Caki2 (cell line): ENCODE measurements at regions not wholly inside any gene's neighbourhood (a gene's known extent, or its start where the extent isn't known, plus 50 kb on each side); places are given as distances from the start of the nearest gene placed in this dataset.
"Not testable (repeated sequence)": the region's sequence is repeated elsewhere in the genome, so short reads cannot be mapped to it uniquely, and the experiment has no call there.

Experiments
- DNase-seq: peaks from one replicate; pipeline ENCODE4 v3.0.0-alpha.2; 2015; ENCODE audit warnings: low read depth
- in situ Hi-C: cut with HindIII; loops from 2 replicates; pipeline ENCODE4 v1.10.0; 2016; ENCODE audit warnings: low sequenced_read_pairs, low pct_unique_long_range_greater_than_20kb, mixed read lengths

GRCh38 chr7:42554932-42555331 is 317.9 kb upstream of the GLI3 start:
- DNase-seq, in situ Hi-C loops: not testable (repeated sequence)

GRCh38 chr7:42552227-42552626 is 315.2 kb upstream of the GLI3 start:
- in situ Hi-C loops = no loop called here
- DNase-seq = no peak

GRCh38 chr7:42550706-42551470 is 313.9 kb upstream of the GLI3 start:
- DNase-seq = no peak
- in situ Hi-C loops = no loop called here

DNA sequence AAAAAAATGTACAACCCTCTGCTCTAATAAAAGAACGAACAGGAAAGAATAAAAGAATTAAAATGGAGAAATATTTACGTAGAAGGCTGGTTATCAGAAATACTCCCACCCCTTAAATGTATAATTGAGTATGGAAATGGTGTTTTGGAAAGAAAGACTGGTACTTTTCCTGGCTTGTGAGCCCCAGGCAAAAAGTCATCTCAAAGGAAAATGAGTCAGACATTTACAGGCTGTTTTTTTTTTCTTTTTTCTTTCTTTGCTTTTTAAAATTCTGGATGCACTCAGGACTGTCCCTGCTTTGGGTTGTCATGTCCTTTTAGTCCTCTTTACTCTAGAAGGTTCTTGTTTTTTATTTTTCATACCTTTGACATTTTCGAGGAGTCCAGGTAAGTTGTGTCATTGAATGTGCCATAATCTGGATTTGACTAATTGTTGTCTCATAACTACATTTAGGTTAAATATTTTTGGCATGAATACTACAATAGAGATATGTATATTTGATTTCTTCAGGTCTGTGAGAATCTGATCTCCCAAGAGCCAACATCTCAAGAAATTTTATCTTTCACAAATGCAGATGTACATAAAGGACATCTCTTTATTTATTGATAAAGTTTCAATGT is 313.0 kb upstream of the GLI3 start:
- DNase-seq = no peak
- in situ Hi-C loops = no loop called here

DNA sequence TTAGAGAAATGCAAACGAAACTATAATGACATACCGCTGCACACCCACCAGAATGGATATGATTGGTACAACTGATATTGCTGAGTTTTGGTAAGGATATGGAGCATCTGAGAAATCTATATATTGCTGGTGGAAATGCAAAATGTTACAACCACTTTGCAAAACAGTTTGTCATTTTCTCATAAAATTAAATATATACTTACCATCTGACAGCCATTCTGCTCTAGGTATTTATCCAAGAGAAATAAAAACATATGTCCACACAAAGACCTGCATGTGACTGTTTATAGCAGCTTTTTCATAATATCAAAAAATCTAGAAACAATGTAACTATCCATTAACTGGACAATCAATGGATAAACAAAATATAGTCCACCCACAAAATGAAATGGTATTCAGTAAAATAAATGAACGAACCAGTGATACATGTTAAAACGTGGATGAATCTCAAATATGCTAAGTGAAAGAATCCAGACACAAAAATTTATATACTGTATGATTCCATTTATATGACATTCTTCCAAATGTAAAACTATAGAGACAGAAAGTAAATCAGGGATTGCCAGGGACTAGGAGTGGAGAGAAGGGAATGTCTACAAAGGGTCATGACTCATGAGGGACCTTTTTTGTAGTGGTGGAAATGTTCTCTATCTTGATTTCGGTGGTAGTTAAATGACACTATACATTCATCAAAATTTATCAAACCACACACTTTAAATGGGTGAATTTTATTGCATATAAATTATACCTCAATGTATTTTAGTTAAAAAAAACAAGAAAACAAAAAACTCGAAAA is 312.0 kb upstream of the GLI3 start:
- in situ Hi-C loops = no loop called here
- no peak for DNase-seq

DNA sequence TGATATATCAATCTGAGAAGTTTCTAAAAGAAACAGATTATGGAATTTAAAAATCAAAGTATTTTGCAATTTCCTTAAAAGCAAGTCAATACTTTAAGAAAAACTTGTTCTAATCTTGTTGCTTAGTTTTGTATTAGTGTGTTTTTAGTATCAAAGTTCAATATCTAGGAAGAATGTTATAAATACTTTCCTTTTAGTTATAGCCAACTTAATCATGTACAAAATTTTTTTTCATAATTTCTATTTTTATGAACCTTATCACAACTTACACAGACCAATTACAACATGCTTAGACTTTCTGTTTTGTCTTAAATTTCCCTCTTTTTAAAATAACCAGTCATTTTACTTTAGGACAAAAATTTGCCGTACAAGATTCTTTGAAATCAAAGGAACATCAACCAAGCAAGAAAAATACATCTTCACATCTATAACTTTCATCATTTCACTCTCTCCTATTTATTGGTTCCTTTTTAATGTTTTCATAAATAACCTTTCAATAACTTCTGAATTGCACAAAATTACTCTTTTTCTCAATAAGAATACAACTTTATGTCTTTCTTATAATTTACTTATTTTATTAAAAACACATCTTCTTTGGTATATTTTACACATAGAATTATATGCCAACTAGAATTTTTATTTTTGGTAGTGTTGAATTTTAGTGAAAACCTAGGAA is 308.2 kb upstream of the GLI3 start:
- in situ Hi-C loops = no loop called here
- DNase-seq = no peak

- in situ Hi-C loops = no loop called here
- DNase-seq = no peak
These were observed 306.9 kb upstream of the GLI3 start for GRCh38 chr7:42543953-42544352.

- in situ Hi-C loops, DNase-seq: not testable (repeated sequence)
These were observed 305.4 kb upstream of the GLI3 start for GRCh38 chr7:42542446-42542845.

DNA sequence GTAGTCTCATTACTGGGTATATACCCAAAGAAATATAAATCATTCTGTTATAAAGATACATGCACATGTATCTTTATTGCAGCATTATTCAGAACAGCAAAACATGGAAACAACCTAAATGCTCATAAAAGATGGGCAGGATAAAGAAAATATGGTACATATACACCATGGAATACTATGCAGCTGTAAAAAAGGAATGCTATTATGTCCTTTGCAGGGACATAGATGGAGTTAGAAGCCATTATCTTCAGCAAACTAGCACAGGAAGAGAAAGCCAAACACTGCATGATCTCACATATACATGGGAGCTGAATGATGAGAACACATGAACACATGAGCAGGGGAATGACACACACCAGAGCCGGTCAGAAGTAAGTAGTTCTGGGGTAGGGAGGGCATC is 297.4 kb upstream of the GLI3 start:
- in situ Hi-C loops = no loop called here
- no peak for DNase-seq

GRCh38 chr7:42527004-42527403 is 290.0 kb upstream of the GLI3 start:
- DNase-seq = no peak
- in situ Hi-C loops = no loop called here

DNA sequence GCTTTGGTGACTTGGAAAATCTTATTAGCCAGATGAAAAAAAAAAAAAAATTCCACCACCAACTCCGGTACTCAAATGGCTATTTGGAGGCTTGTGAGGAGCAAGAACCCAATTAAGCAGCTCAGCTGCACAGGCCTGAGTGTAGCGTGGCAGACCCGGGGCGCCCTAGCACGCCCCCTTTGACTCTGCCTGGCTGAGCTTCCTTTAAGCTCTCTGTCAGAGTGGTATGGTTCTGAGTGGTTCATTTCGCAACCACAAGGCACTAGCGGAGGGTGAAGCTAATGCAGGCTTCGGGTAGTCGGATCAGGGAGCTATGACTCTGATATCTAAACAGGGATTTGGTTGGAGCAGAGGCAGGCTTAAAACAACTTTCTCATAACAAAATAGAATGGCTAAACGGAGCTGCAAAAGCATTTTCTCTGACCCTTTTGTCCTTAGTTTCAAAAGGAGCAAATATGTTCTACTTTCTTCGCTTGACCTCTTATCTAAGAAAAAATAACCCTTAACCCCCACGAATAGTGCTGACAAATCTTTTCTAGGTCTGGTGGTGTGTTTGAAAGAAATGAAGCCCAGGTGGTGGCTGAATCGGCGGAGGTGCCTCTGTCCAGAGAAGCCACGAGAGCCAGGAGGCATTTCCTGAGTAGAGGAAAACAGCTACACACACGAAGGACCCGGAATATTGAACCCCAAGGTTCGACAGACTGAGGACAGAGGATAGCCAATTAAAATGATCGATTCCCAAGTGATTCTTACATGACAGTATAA is 285.4 kb upstream of the GLI3 start:
- in situ Hi-C loops = no loop called here
- no peak for DNase-seq

DNA sequence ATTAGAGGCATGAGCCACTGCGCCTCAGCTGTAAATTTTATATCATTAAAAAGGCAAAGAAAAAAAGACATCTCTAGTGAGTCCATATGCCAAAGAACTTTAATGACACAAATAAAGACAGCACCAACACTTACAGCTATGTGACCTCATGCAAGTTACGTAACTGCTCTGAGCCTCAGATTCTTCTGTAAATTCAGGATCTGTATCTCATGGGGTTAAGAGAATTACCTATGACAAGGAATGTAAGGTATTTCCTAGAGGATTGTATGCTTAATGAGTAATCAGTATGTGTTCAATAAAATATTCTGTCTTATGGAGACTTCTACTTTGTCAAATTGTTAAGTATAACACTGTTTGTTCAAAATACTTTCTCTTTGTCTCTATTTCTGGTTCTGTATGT is 274.0 kb upstream of the GLI3 start:
- in situ Hi-C loops = no loop called here
- no peak for DNase-seq

- in situ Hi-C loops = no loop called here
- no peak for DNase-seq
These were observed 269.1 kb upstream of the GLI3 start for GRCh38 chr7:42506097-42506496.

DNA sequence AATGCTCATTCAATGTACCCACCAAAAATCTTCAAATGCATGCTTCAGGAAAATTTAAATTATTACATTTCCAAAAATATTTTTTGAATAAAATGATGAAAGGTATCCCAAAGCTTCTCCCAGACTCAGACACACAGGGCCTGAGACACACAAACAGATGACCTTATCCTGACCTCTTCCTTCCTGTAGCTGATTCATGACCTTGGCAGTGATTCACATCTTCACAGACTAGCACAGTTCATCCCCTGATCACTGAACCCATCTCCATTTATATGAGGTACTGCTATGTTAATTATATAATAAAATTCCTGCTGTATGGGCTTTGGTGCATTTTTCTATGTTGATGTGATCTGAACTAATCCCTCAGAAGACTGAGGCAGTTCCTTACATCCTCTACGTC is 265.0 kb upstream of the GLI3 start:
- DNase-seq = peak; percentile 3
- in situ Hi-C loops = no loop called here

DNA sequence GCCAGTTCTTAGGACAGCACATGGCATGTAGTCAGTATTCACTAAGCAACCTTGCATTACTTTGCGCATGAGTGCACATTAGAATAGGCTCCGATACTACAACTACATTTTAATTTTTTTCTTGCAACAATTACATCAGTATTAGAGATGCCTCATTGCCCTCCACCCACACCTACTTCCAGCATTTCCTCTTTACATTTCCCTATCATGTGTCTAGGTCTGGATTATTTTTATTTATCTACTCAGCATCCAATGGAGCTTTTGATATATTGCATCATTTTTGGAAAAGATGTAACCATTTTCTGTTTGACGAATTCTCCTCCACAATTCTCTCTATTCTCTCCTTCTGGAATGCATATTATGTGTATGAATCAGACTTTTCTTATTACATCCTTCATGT is 258.2 kb upstream of the GLI3 start:
- no peak for DNase-seq
- in situ Hi-C loops = no loop called here

DNA sequence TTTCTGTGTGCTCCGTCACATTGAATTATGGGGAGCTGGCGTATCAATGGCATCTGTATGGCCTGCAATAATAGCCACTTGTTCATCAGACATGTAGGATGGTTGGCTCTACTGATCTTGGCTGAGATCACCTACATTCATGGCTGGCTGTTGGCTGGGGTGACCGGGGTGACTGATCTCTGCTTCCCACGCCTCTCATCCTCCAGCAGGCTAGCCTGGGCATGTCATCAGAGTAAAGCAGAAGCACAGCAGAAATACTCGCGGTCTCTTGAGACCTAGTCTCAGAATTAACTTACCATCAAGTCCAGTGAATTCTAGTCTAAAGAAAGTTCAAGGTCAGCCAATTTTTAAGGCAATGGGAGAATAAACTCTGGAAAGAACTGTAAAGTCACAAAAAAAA is 257.7 kb upstream of the GLI3 start:
- no peak for DNase-seq
- in situ Hi-C loops = no loop called here

DNA sequence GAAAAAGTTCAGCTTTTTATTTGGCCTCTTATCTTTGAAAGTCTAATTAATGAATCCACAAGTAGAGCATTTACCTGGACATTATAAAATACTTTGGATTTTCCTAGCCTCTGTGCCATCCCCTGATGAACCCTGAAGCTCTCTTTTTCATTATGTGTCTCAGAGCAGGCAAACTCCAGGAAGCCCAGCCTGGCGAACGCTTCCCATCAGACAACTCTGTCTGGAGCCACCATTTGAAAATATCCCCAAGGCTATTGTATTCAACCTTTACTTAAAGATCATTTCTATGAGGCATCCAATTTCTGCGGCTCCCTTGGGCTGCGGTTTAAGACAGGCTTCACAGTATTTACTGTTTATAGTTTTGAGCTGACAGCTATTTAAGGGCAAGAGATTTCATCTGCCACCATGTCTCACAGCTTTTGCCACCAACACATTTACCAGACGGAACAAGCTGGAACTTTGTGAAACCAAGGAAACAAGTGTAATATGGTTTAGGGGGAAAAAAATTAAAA is 257.2 kb upstream of the GLI3 start:
- no peak for DNase-seq

More for the DNA sequence above, 257.2 kb upstream of the GLI3 start:
- in situ Hi-C loops = no loop called here
